ENCODE measurements at regions not wholly inside any gene's neighbourhood (a gene's known extent, or its start where the extent isn't known, plus 50 kb on each side); places are given as distances from the start of the nearest gene placed in this dataset.

GRCh38 chr22:42330170-42330569 lies 59.7 kb upstream of the TCF20 start:
- Mint-ChIP-seq H3K27me3 (no peaks in the 10 kb centered on the region), H3K36me3 (no peaks in the 10 kb centered on the region), H3K4me1 (ENCODE audit: low read depth) (peaks cover 33% of the 10 kb centered on the region), H3K9me3 (no peaks in the 10 kb centered on the region), H3K4me3 (no peak overlapping the region), H3K27ac (no peak overlapping the region)
- ChIA-PET CTCF (no interaction called here), POLR2A (no interaction called here)
- intact Hi-C loops (cut with micrococcal nuclease), result no loop called here
- no peak for DNase-seq

GRCh38 chr22:42329504-42329903 lies 59.1 kb upstream of the TCF20 start:
- H3K27ac Mint-ChIP-seq, result no peak overlapping the region
- CTCF ChIA-PET, result no interaction called here
- no peak overlapping the region for H3K4me3 Mint-ChIP-seq
- H3K4me1 Mint-ChIP-seq (ENCODE audit: low read depth), result peaks cover 39% of the 10 kb centered on the region
- intact Hi-C loops (cut with micrococcal nuclease), result no loop called here
- POLR2A ChIA-PET, result no interaction called here
- no peaks in the 10 kb centered on the region for H3K27me3 Mint-ChIP-seq
- no peaks in the 10 kb centered on the region for H3K9me3 Mint-ChIP-seq
- DNase-seq, result no peak
- no peaks in the 10 kb centered on the region for H3K36me3 Mint-ChIP-seq

- Mint-ChIP-seq H3K36me3 (no peaks in the 10 kb centered on the region), H3K4me3 (no peak overlapping the region), H3K4me1 (ENCODE audit: low read depth) (peaks cover 43% of the 10 kb centered on the region), H3K27me3 (no peaks in the 10 kb centered on the region), H3K9me3 (no peaks in the 10 kb centered on the region), H3K27ac (no peak overlapping the region)
- intact Hi-C loops (cut with micrococcal nuclease), result no loop called here
- DNase-seq, result no peak
- ChIA-PET POLR2A (no interaction called here), CTCF (interaction anchor here (0.7 kb wide), 1 partner anchor 13 kb away, joined by 3 read pairs; no protein-coding TSS in a partner anchor)
These were observed 58.3 kb upstream of the TCF20 start for GRCh38 chr22:42328784-42329145.

- no peaks in the 10 kb centered on the region for H3K36me3 Mint-ChIP-seq
- peaks cover 43% of the 10 kb centered on the region for H3K4me1 Mint-ChIP-seq (ENCODE audit: low read depth)
- H3K27me3 Mint-ChIP-seq, result no peaks in the 10 kb centered on the region
- no peak overlapping the region for H3K27ac Mint-ChIP-seq
- H3K4me3 Mint-ChIP-seq, result no peak overlapping the region
- intact Hi-C loops (cut with micrococcal nuclease), result no loop called here
- DNase-seq, result peak; percentile 61
- POLR2A ChIA-PET, result no interaction called here
- H3K9me3 Mint-ChIP-seq, result no peaks in the 10 kb centered on the region
- CTCF ChIA-PET, result interaction anchor here (0.7 to 0.8 kb wide), 2 partner anchors 14 to 116 kb away, joined by 3 read pairs; no protein-coding TSS in a partner anchor
These were observed 57.8 kb upstream of the TCF20 start for GRCh38 chr22:42328130-42328783.

GRCh38 chr22:42327462-42328129 lies 57.1 kb upstream of the TCF20 start:
- POLR2A ChIA-PET, result interaction anchor here (1.2 kb wide), 1 partner anchor 237 kb away, joined by 3 read pairs; the partner anchor contains the start of gene NDUFA6
- peaks cover 43% of the 10 kb centered on the region for H3K4me1 Mint-ChIP-seq (ENCODE audit: low read depth)

GRCh38 chr22:42326801-42327200 lies 56.3 kb upstream of the TCF20 start:
- Mint-ChIP-seq H3K9me3 (no peaks in the 10 kb centered on the region), H3K36me3 (no peaks in the 10 kb centered on the region), H3K4me1 (ENCODE audit: low read depth) (peaks cover 43% of the 10 kb centered on the region), H3K4me3 (no peak overlapping the region), H3K27me3 (no peaks in the 10 kb centered on the region), H3K27ac (no peak overlapping the region)
- CTCF ChIA-PET, result no interaction called here
- POLR2A ChIA-PET, result interaction anchor here (1.2 kb wide), 1 partner anchor 236 kb away, joined by 3 read pairs; the partner anchor contains the start of gene NDUFA6
- no peak for DNase-seq
- intact Hi-C loops (cut with micrococcal nuclease), result no loop called here

More at GRCh38 chr22:42327462-42328129, 57.1 kb upstream of the TCF20 start:
- H3K9me3 Mint-ChIP-seq, result no peaks in the 10 kb centered on the region
- H3K36me3 Mint-ChIP-seq, result no peaks in the 10 kb centered on the region
- no peaks in the 10 kb centered on the region for H3K27me3 Mint-ChIP-seq
- CTCF ChIA-PET, result interaction anchor here (0.8 kb wide), 1 partner anchor 116 kb away, joined by 3 read pairs; no protein-coding TSS in a partner anchor
- no peak overlapping the region for H3K27ac Mint-ChIP-seq
- peak; percentile 45 for DNase-seq
- intact Hi-C loops (cut with micrococcal nuclease), result no loop called here
- H3K4me3 Mint-ChIP-seq, result no peak overlapping the region

GRCh38 chr22:42326301-42326700 lies 55.8 kb upstream of the TCF20 start:
- POLR2A ChIA-PET, result no interaction called here
- intact Hi-C loops (cut with micrococcal nuclease), result no loop called here
- CTCF ChIA-PET, result no interaction called here
- no peak overlapping the region for H3K27ac Mint-ChIP-seq
- no peaks in the 10 kb centered on the region for H3K9me3 Mint-ChIP-seq
- peaks cover 43% of the 10 kb centered on the region for H3K4me1 Mint-ChIP-seq (ENCODE audit: low read depth)
- H3K36me3 Mint-ChIP-seq, result no peaks in the 10 kb centered on the region
- no peak for DNase-seq
- H3K27me3 Mint-ChIP-seq, result no peaks in the 10 kb centered on the region
- H3K4me3 Mint-ChIP-seq, result no peak overlapping the region

GRCh38 chr22:42324990-42325710 lies 54.7 kb upstream of the TCF20 start:
- no peak overlapping the region for H3K4me3 Mint-ChIP-seq

GRCh38 chr22:42324566-42324965 lies 54.1 kb upstream of the TCF20 start:
- DNase-seq, result no peak
- intact Hi-C loops (cut with micrococcal nuclease), result no loop called here
- Mint-ChIP-seq H3K27ac (no peak overlapping the region), H3K36me3 (no peaks in the 10 kb centered on the region), H3K4me1 (ENCODE audit: low read depth) (peaks cover 43% of the 10 kb centered on the region), H3K27me3 (no peaks in the 10 kb centered on the region), H3K9me3 (no peaks in the 10 kb centered on the region), H3K4me3 (peak overlapping the region; percentile 46)
- ChIA-PET CTCF (no interaction called here), POLR2A (no interaction called here)

More at GRCh38 chr22:42324990-42325710, 54.7 kb upstream of the TCF20 start:
- no peak for DNase-seq
- Mint-ChIP-seq H3K27ac (no peak overlapping the region), H3K36me3 (no peaks in the 10 kb centered on the region), H3K4me1 (ENCODE audit: low read depth) (peaks cover 43% of the 10 kb centered on the region), H3K27me3 (no peaks in the 10 kb centered on the region), H3K9me3 (no peaks in the 10 kb centered on the region)
- POLR2A ChIA-PET, result no interaction called here
- CTCF ChIA-PET, result no interaction called here
- intact Hi-C loops (cut with micrococcal nuclease), result no loop called here

GRCh38 chr22:42323971-42324370 lies 53.5 kb upstream of the TCF20 start:
- ChIA-PET CTCF (no interaction called here), POLR2A (no interaction called here)
- DNase-seq, result no peak

GRCh38 chr22:42322562-42322926 lies 52.1 kb upstream of the TCF20 start:
- no peak overlapping the region for H3K4me3 Mint-ChIP-seq

More at GRCh38 chr22:42323971-42324370, 53.5 kb upstream of the TCF20 start:
- Mint-ChIP-seq H3K4me1 (ENCODE audit: low read depth) (peaks cover 42% of the 10 kb centered on the region), H3K27me3 (no peaks in the 10 kb centered on the region), H3K36me3 (no peaks in the 10 kb centered on the region), H3K4me3 (no peak overlapping the region), H3K27ac (no peak overlapping the region), H3K9me3 (no peaks in the 10 kb centered on the region)
- intact Hi-C loops (cut with micrococcal nuclease), result no loop called here

GRCh38 chr22:42321908-42322561 lies 51.6 kb upstream of the TCF20 start:
- H3K27ac Mint-ChIP-seq, result no peak overlapping the region
- no peaks in the 10 kb centered on the region for H3K27me3 Mint-ChIP-seq
- intact Hi-C loops (cut with micrococcal nuclease), result no loop called here
- ChIA-PET CTCF (no interaction called here), POLR2A (no interaction called here)
- no peaks in the 10 kb centered on the region for H3K36me3 Mint-ChIP-seq
- no peaks in the 10 kb centered on the region for H3K9me3 Mint-ChIP-seq
- H3K4me1 Mint-ChIP-seq (ENCODE audit: low read depth), result peaks cover 27% of the 10 kb centered on the region
- H3K4me3 Mint-ChIP-seq, result no peak overlapping the region
- no peak for DNase-seq

More at GRCh38 chr22:42322562-42322926, 52.1 kb upstream of the TCF20 start:
- Mint-ChIP-seq H3K27me3 (no peaks in the 10 kb centered on the region), H3K36me3 (no peaks in the 10 kb centered on the region), H3K4me1 (ENCODE audit: low read depth) (peaks cover 27% of the 10 kb centered on the region), H3K27ac (no peak overlapping the region), H3K9me3 (no peaks in the 10 kb centered on the region)
- DNase-seq, result no peak
- POLR2A ChIA-PET, result no interaction called here
- CTCF ChIA-PET, result no interaction called here
- intact Hi-C loops (cut with micrococcal nuclease), result no loop called here
